ENCODE measurements at regions not wholly inside any gene's neighbourhood (a gene's known extent, or its start where the extent isn't known, plus 50 kb on each side); places are given as distances from the start of the nearest gene placed in this dataset.
"Not testable (repeated sequence)": the region's sequence is repeated elsewhere in the genome, so short reads cannot be mapped to it uniquely, and the experiment has no call there.

DNA sequence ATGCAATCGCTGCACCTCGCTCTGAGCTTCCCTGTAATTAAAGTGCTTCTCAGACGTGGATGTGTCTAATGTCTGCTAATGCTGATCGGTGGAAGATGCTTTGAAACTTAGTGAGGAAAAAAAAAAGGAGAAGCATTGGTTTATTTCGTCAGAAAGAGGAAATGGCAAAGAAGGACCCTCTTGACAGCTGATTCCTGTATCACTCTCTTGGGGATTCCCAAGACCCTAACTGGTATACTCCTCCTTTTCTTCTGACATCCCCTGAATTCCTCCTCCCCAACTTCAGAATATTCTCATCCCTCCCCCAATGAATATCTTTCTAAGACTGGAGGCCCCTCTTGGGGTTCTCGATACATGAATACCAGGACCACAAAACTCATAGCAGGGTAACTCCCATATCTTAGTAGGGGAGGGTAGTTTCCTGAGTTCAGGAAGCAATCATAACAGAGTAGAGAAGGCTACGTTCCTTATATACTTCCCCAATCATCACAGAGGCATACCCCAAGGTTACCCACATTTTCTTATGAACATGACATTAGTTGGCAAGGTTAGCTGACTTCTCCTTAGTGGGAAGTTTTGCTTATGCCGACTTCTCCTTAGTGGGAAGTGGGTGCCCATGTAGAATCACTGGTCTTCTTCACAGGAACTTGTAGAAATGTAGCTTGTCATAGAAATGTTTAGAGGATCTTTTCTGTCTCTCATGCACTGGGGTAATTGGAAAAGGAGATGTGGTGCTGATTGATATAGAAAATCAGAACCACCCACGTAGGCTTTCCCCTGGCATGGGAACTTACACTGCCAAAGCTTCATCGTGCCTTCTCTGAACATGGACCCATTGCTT is 63.8 kb upstream of the ATXN1 start:
- no peak for DNase-seq (ENCODE audit: low spot score)

DNA sequence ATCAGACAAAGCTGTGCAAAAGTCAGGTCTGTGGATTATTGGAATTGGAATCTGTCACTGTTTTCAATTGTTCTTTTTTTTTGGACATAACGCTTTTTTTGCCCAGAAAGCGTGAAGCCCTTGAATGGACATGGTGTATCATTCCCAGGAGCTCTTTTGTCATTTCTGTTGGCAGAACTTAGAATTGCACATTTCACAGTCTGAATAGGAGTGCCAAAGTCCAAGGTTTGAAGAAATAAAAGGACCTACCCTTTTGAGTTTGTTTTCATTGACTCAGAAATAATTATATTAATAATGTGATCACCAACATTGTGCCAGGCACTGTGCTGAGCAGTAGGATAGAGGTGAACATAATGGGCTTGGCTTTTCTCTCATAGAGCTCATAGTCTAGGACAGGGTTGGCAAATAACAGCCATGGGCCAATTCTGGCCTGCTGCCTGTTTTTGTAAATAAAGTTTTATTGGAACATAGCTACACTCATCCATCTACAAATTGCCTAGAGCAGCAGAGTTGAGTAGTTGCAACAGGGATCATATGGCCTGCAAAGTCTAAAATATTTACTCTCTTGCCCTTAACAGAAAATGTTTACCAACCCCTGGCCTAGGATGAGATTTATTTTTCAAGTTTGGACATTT is 62.6 kb upstream of the ATXN1 start:
- no peak for DNase-seq (ENCODE audit: low spot score)

GRCh38 chr6:16822975-16823717 is 61.9 kb upstream of the ATXN1 start:
- DNase-seq (ENCODE audit: low spot score): no peak

- DNase-seq (ENCODE audit: low spot score): no peak
These were observed 61.3 kb upstream of the ATXN1 start for GRCh38 chr6:16822529-16822928.

DNA sequence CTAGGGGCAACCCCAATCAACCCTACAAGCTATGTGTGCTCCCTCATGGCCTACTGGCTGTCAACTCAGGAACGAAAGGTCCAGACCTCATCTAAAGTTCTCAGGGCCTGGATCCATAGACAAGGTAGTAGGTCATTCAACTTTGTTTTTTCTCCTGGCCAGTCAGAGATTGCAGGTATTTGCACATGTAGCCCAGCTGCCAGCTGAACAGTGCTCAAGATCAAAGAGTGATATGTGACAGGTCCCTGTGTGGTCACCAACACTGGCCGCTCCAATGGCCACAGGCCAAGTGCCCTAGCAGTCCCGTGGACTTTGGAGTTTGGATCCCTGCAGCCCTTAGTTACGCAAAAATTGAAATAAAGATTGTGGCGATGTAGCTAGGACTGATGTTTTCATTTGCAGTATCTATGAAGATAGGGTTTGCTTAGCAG is 60.6 kb upstream of the ATXN1 start:
- DNase-seq (ENCODE audit: low spot score): no peak

GRCh38 chr6:16820262-16820661 is 59.0 kb upstream of the ATXN1 start:
- not testable (repeated sequence) for DNase-seq (ENCODE audit: low spot score)

GRCh38 chr6:16819752-16820151 is 58.5 kb upstream of the ATXN1 start:
- DNase-seq (ENCODE audit: low spot score): no peak

DNA sequence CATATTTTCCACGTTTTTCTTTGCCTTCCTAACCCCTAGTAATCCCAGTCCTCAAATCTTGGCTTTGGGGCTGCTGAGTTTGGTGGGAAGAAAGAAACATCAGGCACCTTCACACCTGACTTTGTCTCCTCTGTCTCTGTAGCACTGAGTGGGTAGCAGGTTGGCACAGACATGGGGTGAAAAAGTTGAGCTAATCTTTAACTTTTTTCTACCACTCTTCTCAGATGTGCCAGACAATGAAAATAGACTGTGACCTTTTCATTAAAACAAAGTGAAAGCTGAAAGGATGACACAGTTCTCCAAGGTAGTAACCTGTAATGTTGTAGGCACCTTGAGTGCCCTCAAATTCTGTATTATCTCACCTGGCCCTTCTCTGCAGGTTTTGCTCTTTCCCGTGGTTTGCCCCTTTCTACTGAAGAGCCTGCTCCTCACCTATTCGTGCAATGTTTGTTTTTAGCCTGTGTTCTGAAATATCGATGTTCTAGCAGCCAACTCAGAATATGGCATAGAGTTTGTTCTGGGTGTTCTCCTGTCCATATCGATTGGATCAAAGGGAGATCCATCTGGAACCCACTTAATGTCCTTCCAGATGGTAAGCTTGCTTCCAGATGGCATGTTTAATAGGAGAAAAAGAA is 57.8 kb upstream of the ATXN1 start:
- no peak for DNase-seq (ENCODE audit: low spot score)

DNA sequence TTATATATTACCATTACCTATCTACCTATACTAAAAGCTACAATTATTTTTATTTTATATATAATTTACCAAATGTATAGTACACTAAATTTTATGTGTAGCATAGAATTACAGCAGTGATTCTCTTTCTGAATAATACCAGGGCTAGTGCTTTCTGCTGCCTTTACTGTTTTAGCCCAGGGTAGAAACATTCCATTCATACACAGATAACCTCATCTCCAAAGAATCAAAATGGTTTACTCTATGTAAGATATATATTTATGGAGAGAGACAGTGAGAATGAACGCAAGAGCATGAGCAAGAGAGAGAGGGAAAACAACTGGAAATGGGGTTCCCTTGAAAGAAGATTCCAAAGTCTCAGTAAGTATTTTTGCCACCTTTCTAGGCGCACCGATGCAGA is 56.3 kb upstream of the ATXN1 start:
- no peak for DNase-seq (ENCODE audit: low spot score)

DNA sequence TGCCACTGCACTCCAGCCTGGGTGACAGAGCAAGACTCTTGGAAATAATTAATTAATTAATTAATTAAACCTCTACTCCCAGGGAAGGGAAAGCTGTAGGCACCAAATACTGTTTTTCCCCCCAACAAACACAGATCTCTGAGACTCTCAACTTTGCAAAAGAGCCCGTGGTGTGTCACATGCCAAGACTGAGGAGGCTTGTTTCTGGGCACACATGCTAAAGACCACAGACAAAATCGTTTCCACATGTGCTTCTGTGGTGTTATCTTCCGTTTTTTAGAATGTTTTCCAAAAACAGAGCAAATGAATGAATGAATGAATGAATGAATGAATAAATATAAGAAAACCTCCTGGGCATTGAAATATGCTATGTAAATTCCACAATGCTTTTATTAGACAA is 55.6 kb upstream of the ATXN1 start:
- DNase-seq (ENCODE audit: low spot score): no peak

DNA sequence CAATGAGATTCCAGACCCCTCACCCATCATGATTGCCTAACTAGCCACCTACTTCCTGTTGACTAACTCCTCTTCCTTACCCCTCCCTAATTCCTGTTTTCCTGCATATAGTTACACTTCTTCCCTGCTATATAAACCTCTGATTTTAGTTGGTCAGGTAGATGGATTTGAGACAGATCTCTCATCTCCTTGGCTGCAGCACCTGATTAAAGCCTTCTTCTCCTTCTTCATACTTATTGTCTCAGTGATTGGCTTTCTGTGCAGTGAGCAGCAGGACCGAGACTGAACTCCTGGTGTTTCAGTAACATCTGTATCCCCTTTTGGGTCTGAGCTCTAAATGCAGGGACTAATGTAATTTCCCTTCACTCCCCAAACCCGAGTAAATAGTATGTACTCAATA is 51.7 kb upstream of the ATXN1 start:
- DNase-seq (ENCODE audit: low spot score): no peak

GRCh38 chr6:16811277-16811979 is 50.2 kb upstream of the ATXN1 start:
- DNase-seq (ENCODE audit: low spot score): no peak

Measured in kidney tubule cell (primary cell).